Ammon's horn (tissue), 1 donor: ENCODE measurements at regions not wholly inside any gene's neighbourhood (a gene's known extent, or its start where the extent isn't known, plus 50 kb on each side); places are given as distances from the start of the nearest gene placed in this dataset.

Source experiments
- DNase-seq: peaks from one replicate; pipeline ENCODE4 v3.0.0-alpha.2; 2016; ENCODE audit warnings: low spot score

- no peak for DNase-seq
Observed at GRCh38 chr7:16007911-16008310, 321.4 kb upstream of the MEOX2 start.

GRCh38 chr7:16004702-16005101 is 318.2 kb upstream of the MEOX2 start:
- no peak for DNase-seq

GRCh38 chr7:16001477-16001876 is 315.0 kb upstream of the MEOX2 start:
- no peak for DNase-seq

GRCh38 chr7:15998617-15999016 is 312.1 kb upstream of the MEOX2 start:
- no peak for DNase-seq

GRCh38 chr7:15995027-15995426 is 308.5 kb upstream of the MEOX2 start:
- DNase-seq = no peak

GRCh38 chr7:15989194-15989593 is 302.7 kb upstream of the MEOX2 start:
- DNase-seq = peak; percentile 38

- no peak for DNase-seq
Observed at GRCh38 chr7:15985587-15986384, 299.3 kb upstream of the MEOX2 start.

GRCh38 chr7:15977663-15978062 is 291.2 kb upstream of the MEOX2 start:
- DNase-seq = no peak

- no peak for DNase-seq
Observed at GRCh38 chr7:15972862-15973275, 286.4 kb upstream of the MEOX2 start.

GRCh38 chr7:15967551-15967950 is 281.1 kb upstream of the MEOX2 start:
- no peak for DNase-seq

GRCh38 chr7:15967121-15967520 is 280.6 kb upstream of the MEOX2 start:
- no peak for DNase-seq

- DNase-seq = no peak
Observed at GRCh38 chr7:15963206-15963605, 276.7 kb upstream of the MEOX2 start.

GRCh38 chr7:15954671-15955354 is 268.3 kb upstream of the MEOX2 start:
- no peak for DNase-seq

- no peak for DNase-seq
Observed at GRCh38 chr7:15950299-15950698, 263.8 kb upstream of the MEOX2 start.

GRCh38 chr7:15947754-15948153 is 261.3 kb upstream of the MEOX2 start:
- DNase-seq = no peak

GRCh38 chr7:15938115-15938514 is 251.6 kb upstream of the MEOX2 start:
- DNase-seq = no peak

GRCh38 chr7:15937571-15937970 is 251.1 kb upstream of the MEOX2 start:
- no peak for DNase-seq

GRCh38 chr7:15936991-15937390 is 250.5 kb upstream of the MEOX2 start:
- DNase-seq = no peak

- no peak for DNase-seq
Observed at GRCh38 chr7:15932318-15932717, 245.8 kb upstream of the MEOX2 start.

- DNase-seq = no peak
Observed at GRCh38 chr7:15929411-15929810, 242.9 kb upstream of the MEOX2 start.

GRCh38 chr7:15925608-15926007 is 239.1 kb upstream of the MEOX2 start:
- no peak for DNase-seq

GRCh38 chr7:15924910-15925309 is 238.4 kb upstream of the MEOX2 start:
- DNase-seq = no peak

- DNase-seq = no peak
Observed at GRCh38 chr7:15922002-15922401, 235.5 kb upstream of the MEOX2 start.

GRCh38 chr7:15921576-15921975 is 235.1 kb upstream of the MEOX2 start:
- DNase-seq = no peak
